ENCODE measurements at regions not wholly inside any gene's neighbourhood (a gene's known extent, or its start where the extent isn't known, plus 50 kb on each side); places are given as distances from the start of the nearest gene placed in this dataset.

GRCh38 chr13:82739881-82740280 lies 1142.4 kb downstream of the SLITRK1 start:
- TF ChIP-seq CTCF (conservative IDR thresholded peaks at IDR 0.05; ENCODE audit: control insufficient read depth, insufficient read depth, low read depth, low read length) = peak; percentile 45
- no peak overlapping the region for H3K4me3 ChIP-seq (ENCODE audit: control insufficient read depth, low read depth, low read length)
- DNase-seq (ENCODE audit: low read depth) = peak; percentile 31

DNA sequence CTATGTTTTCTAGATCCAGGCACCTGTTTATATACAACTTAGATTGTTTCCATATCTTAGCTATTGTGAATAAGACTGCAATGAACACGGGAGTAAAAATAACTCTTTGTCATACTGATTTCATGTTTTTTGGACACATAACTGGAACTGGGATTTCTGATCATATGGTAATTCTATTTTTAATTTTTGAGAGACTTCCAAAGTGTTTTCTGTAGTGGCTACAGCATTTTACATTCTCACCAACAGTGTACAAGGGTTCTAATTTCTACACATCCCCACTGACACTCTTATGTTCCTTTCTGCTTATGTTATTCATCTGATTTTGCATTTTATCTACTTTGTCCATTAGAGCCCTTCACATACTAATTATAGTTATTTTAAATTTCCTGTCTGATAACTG lies 1152.9 kb downstream of the SLITRK1 start:
- no peak overlapping the region for H3K4me3 ChIP-seq (ENCODE audit: control insufficient read depth, low read depth, low read length)
- DNase-seq (ENCODE audit: low read depth) = no peak
- no peak for TF ChIP-seq CTCF (conservative IDR thresholded peaks at IDR 0.05; ENCODE audit: control insufficient read depth, insufficient read depth, low read depth, low read length)

- DNase-seq (ENCODE audit: low read depth) = no peak
- no peak overlapping the region for H3K4me3 ChIP-seq (ENCODE audit: control insufficient read depth, low read depth, low read length)
- no peak for TF ChIP-seq CTCF (conservative IDR thresholded peaks at IDR 0.05; ENCODE audit: control insufficient read depth, insufficient read depth, low read depth, low read length)
Measured at GRCh38 chr13:82720986-82721385, 1161.3 kb downstream of the SLITRK1 start.

DNA sequence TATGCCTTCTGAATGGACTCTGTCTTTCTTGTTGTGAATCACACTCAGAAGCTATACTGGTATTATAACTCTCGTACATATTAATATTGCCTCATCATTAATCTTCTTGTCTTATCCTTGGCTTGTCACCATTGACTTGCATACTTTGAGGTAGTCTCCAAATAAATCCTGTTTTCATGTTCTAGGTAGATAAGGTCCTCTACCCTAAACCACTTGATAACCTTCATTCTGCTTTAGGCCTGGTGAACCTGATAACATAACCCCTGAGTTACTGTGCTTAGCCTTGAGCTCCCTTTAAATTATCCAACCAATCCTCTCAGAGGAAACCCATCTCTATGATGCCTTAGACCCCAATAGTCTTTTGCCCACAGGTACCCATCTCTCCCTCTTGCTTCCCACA lies 1162.3 kb downstream of the SLITRK1 start:
- TF ChIP-seq CTCF (conservative IDR thresholded peaks at IDR 0.05; ENCODE audit: control insufficient read depth, insufficient read depth, low read depth, low read length) = no peak
- no peak overlapping the region for H3K4me3 ChIP-seq (ENCODE audit: control insufficient read depth, low read depth, low read length)
- DNase-seq (ENCODE audit: low read depth) = no peak

DNA sequence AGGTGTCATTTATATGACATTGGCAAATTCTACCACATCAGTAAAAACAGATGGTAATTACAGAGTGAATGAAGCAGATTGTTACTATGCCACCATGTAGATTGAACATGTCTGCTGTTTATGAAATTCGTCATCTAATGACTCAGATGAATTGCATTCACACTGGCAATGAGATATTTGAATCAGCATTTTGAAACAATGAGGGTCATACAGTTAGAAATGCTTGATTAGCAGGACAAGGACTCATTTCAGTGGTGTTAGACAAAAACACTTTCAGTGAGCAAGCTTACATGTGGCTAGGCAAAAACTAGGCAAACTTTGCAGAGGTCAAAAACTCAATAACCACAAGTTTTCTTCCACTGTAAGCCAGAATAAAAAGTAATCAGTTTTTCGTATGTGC lies 1165.0 kb downstream of the SLITRK1 start:
- H3K4me3 ChIP-seq (ENCODE audit: control insufficient read depth, low read depth, low read length) = no peak overlapping the region
- DNase-seq (ENCODE audit: low read depth) = peak; percentile 80
- TF ChIP-seq CTCF (conservative IDR thresholded peaks at IDR 0.05; ENCODE audit: control insufficient read depth, insufficient read depth, low read depth, low read length) = no peak

- DNase-seq (ENCODE audit: low read depth) = peak; percentile 71
- no peak overlapping the region for H3K4me3 ChIP-seq (ENCODE audit: control insufficient read depth, low read depth, low read length)
- TF ChIP-seq CTCF (conservative IDR thresholded peaks at IDR 0.05; ENCODE audit: control insufficient read depth, insufficient read depth, low read depth, low read length) = no peak
Measured at GRCh38 chr13:82713687-82714405, 1168.4 kb downstream of the SLITRK1 start.

DNA sequence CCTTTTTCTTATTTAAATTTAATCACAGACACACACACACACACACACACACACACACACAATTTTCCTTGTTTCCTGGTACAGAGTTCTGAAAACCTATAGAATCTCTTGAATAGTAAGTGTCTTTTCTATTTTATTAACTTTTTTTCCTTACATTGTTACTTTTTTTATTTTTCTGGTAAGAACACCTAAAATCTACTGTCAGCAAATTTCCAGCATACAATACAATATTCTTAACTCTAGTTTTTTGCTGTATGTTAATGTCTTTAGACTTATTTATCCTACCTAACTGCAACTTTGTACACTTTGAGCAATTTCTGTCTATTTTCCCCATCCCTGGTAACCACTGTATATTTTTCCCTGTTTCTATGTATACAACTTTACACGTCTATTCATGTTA lies 1179.8 kb downstream of the SLITRK1 start:
- no peak overlapping the region for H3K4me3 ChIP-seq (ENCODE audit: control insufficient read depth, low read depth, low read length)
- TF ChIP-seq CTCF (conservative IDR thresholded peaks at IDR 0.05; ENCODE audit: control insufficient read depth, insufficient read depth, low read depth, low read length) = no peak
- no peak for DNase-seq (ENCODE audit: low read depth)

Measured in fibroblast of mammary gland (primary cell).